ENCODE measurements at regions not wholly inside any gene's neighbourhood (a gene's known extent, or its start where the extent isn't known, plus 50 kb on each side); places are given as distances from the start of the nearest gene placed in this dataset.

GRCh38 chr11:60592601-60593000, 77.4 kb downstream of the MS4A13 start:
- Histone ChIP-seq H3K9ac (ENCODE audit: low read length) (no peak overlapping the region), H3K4me2 (ENCODE audit: low read length) (no peak overlapping the region), H4K20me1 (ENCODE audit: low read length) (no peaks in the 10 kb centered on the region), H3K79me2 (ENCODE audit: low read length) (no peaks in the 10 kb centered on the region), H3K36me3 (ENCODE audit: low read depth, low read length) (no peaks in the 10 kb centered on the region), H3K4me3 (ENCODE audit: low read length) (no peak overlapping the region), H3K4me1 (ENCODE audit: insufficient read depth, low read length) (no peaks in the 10 kb centered on the region), H3K27me3 (ENCODE audit: low read length) (peaks cover 14% of the 10 kb centered on the region; the same call in 1 of the 2 replicates), H3K9me2 (replicated peaks; ENCODE audit: low read length) (no peaks in the 10 kb centered on the region), H3K27ac (ENCODE audit: low read length) (no peak overlapping the region), H2AFZ (ENCODE audit: low read length) (no peak overlapping the region), H3K9me3 (ENCODE audit: low read length) (no peaks in the 10 kb centered on the region), H3F3A (ENCODE audit: low read length, unreplicated experiment) (no peaks in the 10 kb centered on the region)
- intact Hi-C loops (cut with micrococcal nuclease): no loop called here
- ATAC-seq (no peak), DNase-seq (no peak)
- ChIA-PET POLR2A (ENCODE audit: unreplicated experiment) (no interaction called here), CTCF (no interaction called here)
- BruUV-seq (replicated peaks): no TSS peak
- TF ChIP-seq CTCF (conservative IDR thresholded peaks at IDR 0.05; ENCODE audit: low read depth, low read length) (no peak), EZH2 (IDR thresholded peaks at IDR 0.05; ENCODE audit: low read length, unreplicated experiment) (no peak), EZH2phosphoT487 (IDR thresholded peaks at IDR 0.05; ENCODE audit: borderline replicate concordance, low read length) (no peak)

- H3K9me2 ChIP-seq (replicated peaks; ENCODE audit: low read length): no peaks in the 10 kb centered on the region
- H3K9ac ChIP-seq (ENCODE audit: low read length): no peak overlapping the region
- no peaks in the 10 kb centered on the region for H3F3A ChIP-seq (ENCODE audit: low read length, unreplicated experiment)
- intact Hi-C loops (cut with micrococcal nuclease): no loop called here
- H2AFZ ChIP-seq (ENCODE audit: low read length): no peak overlapping the region
- no peaks in the 10 kb centered on the region for H3K36me3 ChIP-seq (ENCODE audit: low read depth, low read length)
- H3K4me1 ChIP-seq (ENCODE audit: insufficient read depth, low read length): no peaks in the 10 kb centered on the region
- no peaks in the 10 kb centered on the region for H4K20me1 ChIP-seq (ENCODE audit: low read length)
- no peak overlapping the region for H3K27ac ChIP-seq (ENCODE audit: low read length)
- DNase-seq: no peak
- ChIA-PET CTCF (no interaction called here), POLR2A (ENCODE audit: unreplicated experiment) (no interaction called here)
- H3K79me2 ChIP-seq (ENCODE audit: low read length): no peaks in the 10 kb centered on the region
- no peak for TF ChIP-seq EZH2phosphoT487 (IDR thresholded peaks at IDR 0.05; ENCODE audit: borderline replicate concordance, low read length)
- TF ChIP-seq CTCF (conservative IDR thresholded peaks at IDR 0.05; ENCODE audit: low read depth, low read length): no peak
- no peak for TF ChIP-seq EZH2 (IDR thresholded peaks at IDR 0.05; ENCODE audit: low read length, unreplicated experiment)
- H3K4me2 ChIP-seq (ENCODE audit: low read length): no peak overlapping the region
- no peaks in the 10 kb centered on the region; the same call in 1 of the 2 replicates for H3K27me3 ChIP-seq (ENCODE audit: low read length)
- BruUV-seq (replicated peaks): no TSS peak
- H3K9me3 ChIP-seq (ENCODE audit: low read length): no peaks in the 10 kb centered on the region
- no peak for ATAC-seq
- no peak overlapping the region for H3K4me3 ChIP-seq (ENCODE audit: low read length)
These were observed 79.9 kb downstream of the MS4A13 start for GRCh38 chr11:60594998-60595642.

GRCh38 chr11:60607483-60607882, 91.9 kb upstream of the MS4A8 start:
- H3F3A ChIP-seq (ENCODE audit: low read length, unreplicated experiment): no peaks in the 10 kb centered on the region
- DNase-seq (no peak), ATAC-seq (no peak)
- no peaks in the 10 kb centered on the region for H3K4me1 ChIP-seq (ENCODE audit: insufficient read depth, low read length)
- H3K27me3 ChIP-seq (ENCODE audit: low read length): peaks cover 11% of the 10 kb centered on the region
- no peak; the same call in 1 of the 2 replicates for TF ChIP-seq CTCF (conservative IDR thresholded peaks at IDR 0.05; ENCODE audit: low read depth, low read length)
- no peak for TF ChIP-seq EZH2phosphoT487 (IDR thresholded peaks at IDR 0.05; ENCODE audit: borderline replicate concordance, low read length)
- no peak for TF ChIP-seq EZH2 (IDR thresholded peaks at IDR 0.05; ENCODE audit: low read length, unreplicated experiment)
- no peaks in the 10 kb centered on the region for H4K20me1 ChIP-seq (ENCODE audit: low read length)
- no peak overlapping the region for H3K4me2 ChIP-seq (ENCODE audit: low read length)
- ChIA-PET POLR2A (ENCODE audit: unreplicated experiment) (no interaction called here), CTCF (no interaction called here)
- no TSS peak for BruUV-seq (replicated peaks)
- no peak overlapping the region for H2AFZ ChIP-seq (ENCODE audit: low read length)
- no peak overlapping the region for H3K9ac ChIP-seq (ENCODE audit: low read length)
- no peak overlapping the region for H3K4me3 ChIP-seq (ENCODE audit: low read length)
- H3K9me2 ChIP-seq (replicated peaks; ENCODE audit: low read length): no peaks in the 10 kb centered on the region
- no peaks in the 10 kb centered on the region for H3K36me3 ChIP-seq (ENCODE audit: low read depth, low read length)
- H3K27ac ChIP-seq (ENCODE audit: low read length): no peak overlapping the region
- H3K79me2 ChIP-seq (ENCODE audit: low read length): no peaks in the 10 kb centered on the region
- H3K9me3 ChIP-seq (ENCODE audit: low read length): no peaks in the 10 kb centered on the region
- intact Hi-C loops (cut with micrococcal nuclease): no loop called here
